GM18907 (cell line): ENCODE measurements at regions not wholly inside any gene's neighbourhood (a gene's known extent, or its start where the extent isn't known, plus 50 kb on each side); places are given as distances from the start of the nearest gene placed in this dataset.
A peak's percentile ranks its signal among the peaks of the same experiment; 100 is the strongest.

Source experiments
- ATAC-seq: cut with Tn5 transposase; IDR thresholded peaks from one replicate; pipeline ENCODE4 v1.9.1; 2021; ENCODE audit warnings: mild to moderate bottlenecking, moderate library complexity; ENCODE audit not compliant: unreplicated experiment

DNA sequence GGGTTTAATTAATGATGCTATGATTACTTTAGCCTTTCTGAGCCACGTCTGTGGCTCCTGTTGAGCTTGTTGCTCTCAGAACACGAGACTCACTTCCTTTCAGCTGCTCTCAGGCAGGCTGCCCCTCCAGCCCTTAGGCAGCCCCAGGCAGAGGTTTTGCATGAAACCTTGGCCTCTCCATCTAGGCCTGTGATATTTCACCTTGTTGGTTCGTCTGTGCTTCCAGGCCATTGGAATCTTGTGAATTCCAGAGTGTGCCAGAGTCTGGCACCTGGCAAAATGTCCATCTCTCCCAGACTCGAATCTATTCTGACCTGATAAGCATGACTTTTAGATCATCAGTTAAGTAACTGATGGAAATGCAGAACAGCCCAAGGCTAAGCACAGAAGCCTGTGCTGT is 254.1 kb downstream of the LOXHD1 start:
- no peak for ATAC-seq

DNA sequence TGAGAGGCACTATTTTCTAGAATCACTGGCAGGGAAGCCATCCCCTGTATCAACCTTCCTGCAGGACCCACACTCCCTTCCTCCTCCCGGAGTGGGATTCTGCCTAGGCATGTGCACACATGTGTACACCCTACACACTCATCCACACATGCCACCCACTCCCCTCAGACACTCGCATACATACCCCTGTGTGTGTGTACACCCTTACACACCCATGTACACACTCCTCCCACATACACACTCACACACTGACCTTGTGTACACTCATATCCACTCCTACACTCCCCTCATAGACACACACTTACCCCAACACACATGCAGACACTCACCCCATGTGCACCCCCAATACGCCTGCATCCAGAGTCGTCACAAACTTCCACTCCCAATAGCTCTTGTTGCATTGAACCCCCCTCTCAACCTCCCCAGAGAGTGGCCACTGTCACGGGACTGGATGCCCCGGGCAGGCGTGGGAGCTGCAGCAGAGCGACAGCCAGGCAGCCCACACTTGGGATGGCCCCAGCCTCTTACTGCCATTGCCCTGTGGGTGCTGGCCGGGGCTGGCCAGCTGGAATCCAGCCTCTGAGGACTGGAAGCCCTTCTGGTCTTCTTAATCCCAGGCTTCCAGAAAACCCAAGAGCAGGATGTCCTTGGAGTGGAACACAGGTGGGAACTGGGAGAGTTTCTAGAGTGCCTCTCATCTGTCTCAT is 251.0 kb downstream of the LOXHD1 start:
- no peak for ATAC-seq

DNA sequence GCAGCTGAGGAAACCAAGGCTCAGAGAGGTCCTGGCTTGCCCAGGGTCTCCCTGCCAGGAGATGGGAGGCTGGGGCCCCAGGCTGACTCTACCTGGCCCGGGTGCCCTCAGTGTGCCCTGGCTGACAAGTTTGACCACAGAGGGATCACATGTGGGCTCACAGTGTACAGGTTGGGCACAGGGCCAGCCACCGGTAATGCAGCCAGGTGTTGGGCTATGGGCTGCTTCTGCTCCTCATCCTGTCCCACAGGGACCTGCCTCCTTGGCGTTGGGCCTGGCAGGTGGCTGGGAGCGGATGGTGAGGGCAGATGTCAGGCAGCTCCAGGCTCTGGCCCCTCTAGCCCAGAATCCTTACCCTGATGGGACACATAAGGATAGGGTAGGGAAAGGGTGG is 250.5 kb downstream of the LOXHD1 start:
- ATAC-seq, result no peak

DNA sequence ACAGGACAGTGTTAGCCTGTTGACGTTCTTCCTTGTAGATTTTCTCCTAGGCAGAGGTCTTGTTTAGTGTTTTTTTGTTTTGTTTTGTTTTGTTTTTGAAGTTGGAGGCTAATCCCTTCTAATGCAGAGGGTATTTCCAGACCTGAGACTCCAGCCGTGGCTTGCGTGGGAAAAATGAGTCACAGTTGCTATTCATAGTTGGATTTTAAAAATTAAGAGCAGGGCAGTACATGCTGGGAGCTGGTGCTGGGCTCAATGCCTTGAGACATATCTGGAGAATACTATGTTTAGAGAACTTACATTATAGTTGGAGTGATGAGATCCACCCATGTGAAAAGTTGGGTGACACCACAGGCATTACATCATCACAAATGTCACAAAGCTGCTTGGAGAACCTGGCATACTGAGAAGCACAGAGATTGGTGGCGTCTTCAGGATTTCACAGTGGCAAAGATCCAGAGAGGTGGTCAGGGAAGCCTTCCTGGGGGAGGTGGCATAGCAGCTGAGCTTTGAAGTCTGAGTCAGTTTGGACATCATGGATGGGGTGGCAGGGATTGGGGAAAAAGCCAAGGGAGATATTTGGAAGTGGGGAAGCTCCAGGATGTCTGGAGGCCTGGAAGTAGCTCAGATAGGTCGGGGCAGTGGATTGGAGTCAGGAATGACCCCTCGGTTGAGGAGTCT is 249.4 kb downstream of the LOXHD1 start:
- no peak for ATAC-seq

DNA sequence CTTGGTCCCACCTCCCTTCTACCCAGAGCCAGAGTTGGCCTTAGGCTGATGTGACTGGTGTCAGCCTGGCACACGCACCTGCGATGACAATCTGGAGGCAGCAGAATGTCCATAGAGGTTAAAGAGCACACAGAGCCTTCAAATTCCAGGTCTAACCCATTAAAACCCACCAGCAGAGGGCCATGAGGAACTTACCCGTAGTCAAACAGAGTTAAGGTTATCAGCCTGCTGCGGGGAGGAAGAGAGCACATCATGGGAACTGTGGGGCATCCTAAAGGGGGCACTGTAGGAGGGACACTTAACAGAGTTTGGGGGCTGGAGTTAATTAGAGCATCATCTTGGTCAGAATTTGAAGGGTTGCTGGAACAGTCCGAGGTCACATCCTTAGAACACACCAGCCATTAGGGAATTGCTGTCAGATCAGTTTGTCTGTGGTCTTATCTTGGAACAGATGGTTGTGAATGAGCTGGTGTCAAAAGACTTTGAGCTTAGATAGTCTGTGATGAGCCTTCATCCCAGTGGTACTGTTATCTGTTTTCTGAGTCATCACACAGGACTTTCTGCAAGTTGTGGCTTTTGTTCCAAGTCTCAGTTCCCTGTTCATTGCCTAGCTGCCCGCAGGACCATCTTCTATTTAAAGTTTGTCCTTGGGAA is 248.6 kb downstream of the LOXHD1 start:
- ATAC-seq, result no peak

DNA sequence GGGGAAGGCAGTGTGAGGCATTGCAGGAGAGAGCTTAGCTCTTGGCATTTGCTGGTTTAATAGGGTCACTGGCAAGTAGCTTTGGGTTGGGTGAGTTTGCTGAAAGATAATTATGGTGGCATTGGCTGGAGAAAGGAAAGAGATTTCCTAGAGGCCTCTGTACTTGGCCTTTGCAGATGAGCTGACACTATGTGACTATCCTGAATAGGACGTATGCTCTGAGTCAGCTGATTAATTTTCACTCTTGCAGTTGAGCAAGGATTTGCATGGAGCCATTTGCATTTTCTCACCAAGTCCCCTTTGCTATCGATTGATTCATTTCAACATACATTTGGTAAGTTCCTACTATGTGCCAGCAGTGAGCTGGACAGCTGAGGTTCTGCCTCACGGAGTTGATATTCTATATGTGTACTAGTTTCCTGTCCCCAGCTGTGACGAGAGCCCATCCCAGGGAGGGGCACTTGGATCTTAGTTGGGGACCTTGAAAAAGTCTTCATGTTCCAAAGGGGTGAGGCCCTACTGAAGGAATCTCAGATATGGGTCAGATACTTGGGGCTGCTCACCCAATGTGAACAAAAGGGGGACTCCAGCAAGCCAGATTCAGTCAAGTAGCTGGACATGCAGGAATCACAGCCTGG is 245.7 kb downstream of the LOXHD1 start:
- no peak for ATAC-seq

DNA sequence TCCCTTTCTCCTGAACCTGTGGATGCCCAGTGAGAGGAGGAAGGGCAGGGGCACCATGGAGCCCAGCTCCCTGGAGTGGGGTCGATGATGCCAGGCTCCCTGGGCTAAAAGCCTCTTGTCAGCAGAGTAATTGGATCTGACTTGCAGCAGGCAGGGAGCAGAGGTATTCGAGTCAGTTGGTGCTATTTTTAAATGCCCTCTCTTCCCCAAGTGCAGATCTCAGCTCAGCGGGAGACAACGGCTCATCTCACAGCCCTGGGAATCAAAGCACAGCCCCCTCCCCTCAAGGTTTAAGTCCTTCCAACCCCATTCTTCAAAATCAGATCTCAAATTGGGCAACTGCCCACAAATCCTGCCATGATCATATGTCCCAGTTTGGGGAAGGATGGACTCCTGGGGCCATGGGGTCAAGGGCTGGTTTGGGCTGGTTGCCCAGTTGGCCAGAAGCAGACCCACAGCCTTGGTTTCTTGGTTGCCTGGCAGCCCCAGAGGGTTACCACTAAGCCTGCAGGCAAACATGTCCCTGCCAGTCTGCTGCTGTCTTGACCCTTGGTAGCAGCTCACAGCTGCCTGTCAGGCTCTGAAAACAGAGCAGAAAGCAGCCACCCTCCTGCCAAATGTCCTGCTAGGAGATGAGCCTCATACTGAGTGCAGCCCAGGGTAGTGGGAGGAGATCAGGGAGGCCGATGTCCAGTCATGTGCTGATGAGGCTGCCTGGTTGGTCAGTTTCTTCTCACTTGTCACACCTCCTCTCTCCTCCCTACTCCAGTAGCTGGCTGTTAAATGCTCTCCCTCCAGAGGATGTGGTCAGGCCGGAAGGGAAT is 244.9 kb downstream of the LOXHD1 start:
- ATAC-seq, result no peak

DNA sequence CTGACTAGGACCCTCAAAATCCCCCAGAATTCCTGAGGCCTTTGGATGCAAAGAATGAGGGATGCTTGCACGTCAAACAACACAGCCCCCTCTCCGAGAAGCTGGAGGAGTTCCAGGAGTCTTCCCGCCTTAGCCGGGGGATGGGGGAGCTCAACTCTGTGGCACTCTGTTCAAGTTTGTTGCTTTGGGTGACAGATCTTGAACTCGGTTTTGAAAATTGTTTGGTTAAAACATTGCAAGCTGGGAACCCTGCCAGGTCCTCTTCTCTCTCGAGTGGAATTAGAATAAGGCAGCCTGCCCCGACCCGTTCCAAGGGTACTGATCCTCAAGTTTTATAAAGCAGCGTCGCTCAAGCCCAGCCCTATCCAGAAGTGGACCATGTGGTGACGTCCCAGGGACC is 244.1 kb downstream of the LOXHD1 start:
- ATAC-seq, result no peak

DNA sequence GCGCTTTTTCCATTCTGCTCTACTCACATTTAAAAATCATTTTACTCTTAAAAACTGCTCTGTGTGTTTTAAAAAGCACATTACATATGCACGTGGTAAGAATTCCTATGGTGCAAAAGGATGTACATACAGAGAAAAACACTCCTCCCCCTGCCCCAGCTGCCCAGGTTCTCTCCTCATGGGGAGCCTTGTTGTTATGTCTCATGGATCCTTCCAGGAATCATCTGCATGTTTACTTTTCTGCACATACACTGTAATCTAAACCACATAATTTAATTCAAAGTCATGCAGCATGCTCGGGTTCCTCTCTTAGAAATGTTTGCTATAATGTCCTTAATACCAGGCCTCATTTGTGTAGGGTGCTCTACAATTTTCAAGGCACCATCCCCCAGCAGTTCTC is 243.3 kb downstream of the LOXHD1 start:
- ATAC-seq, result no peak

DNA sequence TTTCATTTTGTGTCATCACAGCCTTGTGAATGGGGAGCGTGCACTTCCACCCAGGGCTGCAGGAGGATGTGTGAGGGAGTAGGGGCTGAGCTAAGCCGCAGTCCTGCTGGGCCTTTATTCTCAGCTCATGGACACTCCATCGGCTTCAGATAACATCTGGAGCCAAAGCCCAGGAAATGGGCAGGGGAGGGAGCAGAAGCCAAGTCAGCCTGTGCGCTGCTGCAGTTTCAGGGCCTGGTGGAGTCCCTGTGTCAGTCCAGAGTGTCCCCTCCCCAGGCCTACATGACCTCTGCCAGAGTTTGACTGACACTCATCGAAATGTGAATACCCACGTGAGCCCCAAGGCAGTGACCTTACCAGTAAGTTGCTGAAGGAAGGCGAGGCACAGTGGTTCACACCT is 242.2 kb downstream of the LOXHD1 start:
- ATAC-seq, result no peak

DNA sequence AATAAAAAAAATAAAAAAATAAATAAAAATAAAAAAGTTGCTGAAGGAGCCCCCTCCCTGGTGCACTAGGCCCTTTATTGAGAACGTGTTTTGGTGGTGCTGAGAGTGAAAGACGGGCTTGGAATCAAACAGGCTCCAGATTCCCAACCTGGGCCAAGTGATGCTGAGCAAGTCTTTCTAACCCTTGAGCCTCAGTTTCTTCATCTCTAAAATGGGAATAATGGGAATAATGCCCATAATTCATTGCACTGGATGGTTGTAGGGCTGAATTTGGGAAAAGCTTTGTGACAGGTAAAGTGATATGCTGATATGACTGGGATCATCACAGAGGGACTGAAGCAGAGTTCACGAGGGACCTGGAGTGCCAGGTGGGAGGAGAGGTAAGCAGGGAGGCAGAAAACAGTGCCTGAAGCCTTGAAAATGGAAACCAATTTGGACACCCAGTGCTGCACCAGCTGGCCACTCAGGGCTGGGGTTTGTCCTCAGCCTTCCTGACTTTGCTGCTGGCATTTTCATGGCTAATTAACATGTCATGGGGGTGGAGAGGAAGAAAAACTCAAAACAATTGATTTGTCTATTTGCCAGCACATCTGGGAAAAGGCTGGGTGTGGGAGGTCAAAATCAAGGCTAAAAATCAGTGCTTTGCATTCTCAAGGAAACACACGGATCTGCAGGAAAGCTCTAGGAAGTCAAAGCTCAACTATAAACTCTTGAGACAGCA is 241.3 kb downstream of the LOXHD1 start:
- no peak for ATAC-seq

DNA sequence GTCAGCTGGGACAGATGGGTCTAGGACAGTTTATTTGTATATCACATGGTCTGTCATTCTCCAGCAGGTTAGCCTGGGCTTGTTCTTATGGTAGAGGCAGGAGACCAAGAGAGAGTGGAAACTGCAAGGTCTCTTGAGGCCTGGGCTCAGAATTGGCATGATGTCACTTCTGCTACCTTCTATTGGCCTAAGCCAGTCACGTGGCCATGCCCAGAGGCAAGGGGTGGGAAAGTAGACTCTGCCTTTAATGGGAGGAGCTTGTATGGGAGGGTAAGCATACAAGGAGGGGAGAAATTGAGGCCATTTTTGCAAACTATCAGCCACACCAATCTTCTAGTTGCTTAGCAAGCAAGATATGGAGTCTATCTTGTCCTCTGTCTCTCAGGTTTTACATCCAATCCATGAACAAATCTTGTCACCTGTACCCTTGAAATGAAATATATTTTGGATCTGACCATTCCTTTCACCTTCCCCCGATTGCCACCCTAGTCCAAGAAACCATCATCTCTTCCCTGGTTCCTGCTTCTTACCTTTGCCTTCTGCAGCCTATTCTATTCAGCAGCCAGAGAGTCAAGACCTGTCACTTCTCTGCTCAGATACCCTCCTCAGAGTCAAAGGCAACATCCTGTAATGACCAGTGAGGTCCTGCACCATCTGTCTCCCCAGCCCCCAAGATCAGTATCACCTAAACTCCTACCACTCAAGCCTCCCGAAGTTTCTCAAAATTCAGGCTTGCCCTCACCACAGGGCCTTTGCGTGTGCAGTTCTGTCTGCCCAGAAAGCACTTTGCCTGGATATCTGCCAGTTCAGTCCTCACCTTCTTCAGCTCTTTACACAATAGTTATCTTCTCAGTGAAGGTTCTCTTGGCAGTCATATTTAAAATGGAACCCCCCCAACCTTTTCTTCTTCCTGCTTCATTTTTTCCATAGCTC is 240.0 kb downstream of the LOXHD1 start:
- ATAC-seq, result peak; percentile 77

DNA sequence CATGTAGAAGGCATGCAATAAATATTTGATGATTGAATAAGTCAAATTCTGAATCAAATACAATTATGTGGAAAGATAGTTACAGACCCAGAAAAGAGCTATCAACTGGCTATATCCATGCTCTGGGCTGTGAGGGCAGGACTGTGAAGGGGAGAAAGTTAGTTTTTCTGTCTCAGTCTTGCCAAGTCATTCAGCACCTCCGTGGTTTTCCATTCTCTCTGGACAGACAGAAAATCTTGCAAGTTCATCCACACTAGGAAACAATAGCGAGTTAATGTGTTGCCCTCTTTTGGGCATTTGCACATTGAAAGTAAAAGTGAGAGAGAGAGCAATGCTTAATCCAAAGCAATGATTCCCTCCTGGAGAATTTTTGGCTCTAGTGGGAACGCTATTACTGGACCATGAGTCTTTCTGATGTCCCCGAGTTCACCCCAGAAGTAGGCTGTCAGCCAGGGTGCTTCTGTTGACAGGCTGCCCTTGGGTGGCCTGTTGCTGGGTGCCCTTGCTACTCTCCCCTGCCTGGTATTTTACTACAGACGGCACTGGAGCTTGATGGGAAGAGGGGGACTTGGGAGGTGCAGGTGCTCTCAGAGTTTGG is 238.3 kb downstream of the LOXHD1 start:
- ATAC-seq, result no peak

DNA sequence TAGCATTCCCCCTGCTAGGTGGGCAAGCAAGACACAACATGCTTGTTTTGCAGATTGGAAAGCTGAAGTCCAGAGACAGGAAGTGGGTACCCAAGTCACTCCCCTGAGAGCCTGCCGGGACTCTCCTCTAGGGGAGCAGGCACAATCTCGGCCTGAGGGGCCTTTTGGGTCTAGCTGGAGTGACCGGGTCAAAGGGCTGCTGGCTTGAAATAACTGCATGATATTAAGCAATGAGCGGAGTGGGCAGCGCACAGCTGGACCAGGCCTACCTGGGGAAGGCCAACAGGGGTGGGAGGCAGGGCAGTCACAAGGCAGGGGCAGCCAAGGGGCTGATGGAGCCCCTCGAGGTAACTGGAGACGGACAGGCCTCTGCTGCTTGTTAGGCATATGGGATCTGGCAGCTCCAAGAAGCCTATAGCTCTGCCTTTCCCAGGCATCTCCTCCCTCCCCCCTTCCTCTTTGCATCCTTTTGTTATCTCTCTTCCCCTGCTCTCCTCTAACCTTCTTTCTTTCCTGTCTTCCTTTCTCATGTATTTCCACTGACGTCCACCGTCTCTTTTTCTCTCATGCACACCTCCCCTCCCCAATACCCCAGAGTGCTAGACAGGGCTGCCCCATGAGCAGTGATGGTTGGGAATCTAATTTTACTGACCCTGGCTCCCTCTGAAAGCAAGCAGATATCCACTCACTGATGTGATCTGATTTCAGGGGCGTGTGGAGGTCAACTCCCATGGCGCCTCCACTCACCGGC is 237.5 kb downstream of the LOXHD1 start:
- ATAC-seq, result no peak

DNA sequence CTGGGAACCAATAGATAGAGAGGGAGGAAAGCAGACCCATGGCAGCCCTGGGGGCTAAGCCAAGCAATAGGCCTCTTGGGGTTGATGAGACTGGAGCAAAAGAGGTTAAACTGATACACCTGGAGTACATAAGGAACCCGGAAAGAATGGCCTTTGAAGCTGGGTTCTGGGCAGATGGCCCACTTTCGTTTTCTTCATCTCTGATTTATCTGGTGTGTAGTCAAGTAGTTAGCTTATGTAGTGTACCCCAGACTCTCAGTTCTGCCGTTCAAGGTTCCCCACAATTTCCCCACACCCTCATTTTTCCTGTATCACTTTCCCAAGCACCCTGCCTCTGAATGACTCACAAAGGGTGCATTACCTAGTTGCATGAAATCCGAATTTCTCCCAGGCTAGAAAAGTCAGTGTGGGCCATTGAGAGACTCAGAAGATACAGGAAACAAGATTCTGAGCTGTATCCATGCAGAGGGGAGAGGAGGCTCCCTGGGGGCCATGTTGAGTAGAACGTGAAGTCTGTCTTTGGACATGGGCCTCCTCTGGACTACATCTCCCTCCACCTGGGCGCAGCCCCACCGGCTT is 235.0 kb downstream of the LOXHD1 start:
- no peak for ATAC-seq

DNA sequence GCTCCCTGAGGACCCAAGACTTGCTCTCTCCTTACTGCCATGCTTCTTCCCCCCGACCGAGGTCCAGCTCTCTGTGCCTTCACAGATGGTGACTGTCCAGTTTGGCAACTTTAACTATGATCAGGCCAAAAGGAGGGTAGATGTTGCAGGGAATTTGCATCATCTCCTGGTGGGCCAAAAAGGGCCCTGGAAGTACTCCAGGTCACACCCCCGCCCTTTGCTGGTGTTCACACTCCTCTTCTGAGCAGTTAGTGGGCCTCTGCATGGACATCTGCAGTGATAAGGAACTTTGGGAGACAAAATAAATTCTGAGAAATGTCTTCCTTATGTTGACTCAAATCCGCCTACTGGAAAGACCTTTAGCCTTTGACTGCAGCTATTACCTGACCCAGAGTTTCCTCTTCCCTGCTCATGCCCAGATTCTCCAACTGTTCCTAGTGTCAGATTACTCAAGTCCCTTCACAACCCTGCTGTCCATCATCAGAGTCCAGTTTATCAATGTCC is 234.4 kb downstream of the LOXHD1 start:
- no peak for ATAC-seq

DNA sequence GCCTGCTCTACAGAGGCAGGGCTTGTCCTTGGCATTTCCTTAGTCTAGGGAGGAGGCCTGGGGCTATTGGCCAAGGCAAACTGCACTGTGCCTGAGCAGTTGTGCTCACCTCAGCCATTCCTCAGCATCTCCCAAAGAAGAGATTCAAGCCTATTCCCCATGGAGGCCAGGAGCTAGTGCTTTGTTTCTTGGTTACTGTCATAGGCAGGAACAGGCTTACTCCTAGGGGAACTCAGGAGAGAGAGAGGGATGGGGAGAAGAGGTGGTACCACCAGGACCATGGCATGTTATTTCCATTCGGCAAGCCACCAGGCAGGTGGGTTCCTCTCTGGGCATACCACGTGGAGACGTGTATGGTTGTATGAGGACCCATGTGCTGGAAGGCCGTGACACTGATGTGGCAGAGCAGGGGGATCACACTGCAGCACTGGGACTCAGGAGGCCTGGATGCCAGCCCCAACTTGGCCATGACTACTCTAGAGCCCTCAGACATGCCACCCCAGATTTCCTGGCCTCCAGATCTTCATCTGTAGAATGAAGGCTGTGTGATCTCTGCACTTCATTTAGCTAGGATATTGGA is 233.7 kb downstream of the LOXHD1 start:
- no peak for ATAC-seq
